ENCODE measurements at regions not wholly inside any gene's neighbourhood (a gene's known extent, or its start where the extent isn't known, plus 50 kb on each side); places are given as distances from the start of the nearest gene placed in this dataset.

GRCh38 chr6:43914272-43915147 is 144.5 kb downstream of the VEGFA start:
- DNase-seq = no peak

GRCh38 chr6:43913375-43914271 is 143.6 kb downstream of the VEGFA start:
- DNase-seq = no peak

DNA sequence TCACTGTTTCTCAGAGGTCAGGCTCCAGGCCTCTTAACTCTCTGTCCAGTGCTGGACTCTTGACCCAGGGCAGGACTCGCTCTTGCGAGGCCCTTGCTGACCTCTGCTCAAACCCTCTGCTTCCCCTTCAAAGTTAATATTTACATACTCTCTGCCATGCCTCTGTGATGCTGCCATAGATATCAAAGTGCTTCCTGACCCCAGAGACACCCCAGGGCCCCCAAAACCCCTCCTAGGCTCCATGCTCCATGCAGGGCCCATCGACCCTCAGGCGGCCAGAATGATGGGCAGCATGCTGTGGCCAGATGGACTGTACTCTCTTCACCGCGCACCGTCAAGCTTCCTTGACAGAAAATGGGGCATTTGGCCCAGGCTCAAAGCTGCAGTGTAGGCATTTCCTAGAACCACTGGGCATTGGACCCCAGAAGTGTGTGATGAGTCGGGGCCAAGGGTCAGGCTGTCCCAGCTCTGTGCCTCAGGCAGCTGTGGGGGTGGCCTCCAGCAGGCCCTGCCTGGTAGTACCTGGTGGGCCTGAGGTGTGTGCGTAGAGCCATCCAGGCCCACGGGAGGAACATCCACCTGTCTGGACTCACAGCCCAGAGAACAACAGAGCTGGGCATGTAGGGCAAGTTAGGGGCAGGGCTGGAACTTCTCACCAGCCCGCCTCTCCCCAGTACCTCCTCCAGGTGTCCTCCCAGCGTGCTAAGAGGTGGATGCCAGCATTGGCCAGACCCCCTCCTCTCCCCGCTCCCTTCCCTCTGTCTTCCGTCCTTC is 142.8 kb downstream of the VEGFA start:
- no peak for DNase-seq

DNA sequence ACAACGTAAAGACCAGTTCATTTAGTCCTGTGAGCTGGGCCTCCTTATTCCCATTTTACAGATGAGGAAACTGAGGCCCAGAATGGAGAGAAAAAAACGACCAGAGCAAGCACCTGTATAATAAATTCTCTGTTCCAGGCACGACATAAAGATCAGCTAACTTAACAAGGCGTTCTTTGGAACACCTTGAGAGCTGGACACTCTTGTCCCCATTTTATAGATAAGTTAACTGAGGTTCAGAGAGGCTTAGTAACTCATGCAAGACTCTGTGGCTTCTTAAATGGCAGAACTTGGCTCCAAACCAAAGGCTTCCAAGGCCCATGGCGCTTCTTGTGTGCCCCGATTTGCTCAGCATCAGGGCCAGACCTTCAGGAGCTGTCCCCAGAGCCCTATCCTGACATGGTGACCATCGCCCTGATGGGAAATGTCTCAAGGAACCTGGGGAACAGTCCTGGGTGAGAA is 142.1 kb downstream of the VEGFA start:
- no peak for DNase-seq

- DNase-seq = no peak
Measured at GRCh38 chr6:43911354-43912115, 141.5 kb downstream of the VEGFA start.

- DNase-seq = no peak
Measured at GRCh38 chr6:43910638-43911353, 140.8 kb downstream of the VEGFA start.

- no peak for DNase-seq
Measured at GRCh38 chr6:43910149-43910637, 140.2 kb downstream of the VEGFA start.

GRCh38 chr6:43909474-43910148 is 139.6 kb downstream of the VEGFA start:
- no peak for DNase-seq

- DNase-seq = no peak
Measured at GRCh38 chr6:43907789-43908472, 137.9 kb downstream of the VEGFA start.

DNA sequence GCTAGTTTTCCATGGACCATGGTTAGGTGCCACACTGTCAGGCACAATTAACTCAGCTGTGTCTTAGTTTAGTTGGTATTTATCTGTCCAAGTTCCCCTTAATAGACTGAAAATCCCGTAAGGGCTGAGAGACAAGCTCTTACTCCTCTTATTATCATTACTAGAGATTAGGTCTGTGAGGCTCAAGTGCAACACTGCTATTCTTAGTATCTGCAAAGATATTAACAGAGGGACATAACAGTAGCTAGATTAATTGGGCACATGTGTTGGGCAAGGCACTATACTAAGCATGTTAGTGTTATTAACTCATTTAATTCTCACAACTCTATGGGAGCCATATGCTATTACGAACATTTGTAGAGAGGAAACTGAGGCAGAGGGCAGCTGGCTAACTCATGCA is 137.3 kb downstream of the VEGFA start:
- DNase-seq = no peak

DNA sequence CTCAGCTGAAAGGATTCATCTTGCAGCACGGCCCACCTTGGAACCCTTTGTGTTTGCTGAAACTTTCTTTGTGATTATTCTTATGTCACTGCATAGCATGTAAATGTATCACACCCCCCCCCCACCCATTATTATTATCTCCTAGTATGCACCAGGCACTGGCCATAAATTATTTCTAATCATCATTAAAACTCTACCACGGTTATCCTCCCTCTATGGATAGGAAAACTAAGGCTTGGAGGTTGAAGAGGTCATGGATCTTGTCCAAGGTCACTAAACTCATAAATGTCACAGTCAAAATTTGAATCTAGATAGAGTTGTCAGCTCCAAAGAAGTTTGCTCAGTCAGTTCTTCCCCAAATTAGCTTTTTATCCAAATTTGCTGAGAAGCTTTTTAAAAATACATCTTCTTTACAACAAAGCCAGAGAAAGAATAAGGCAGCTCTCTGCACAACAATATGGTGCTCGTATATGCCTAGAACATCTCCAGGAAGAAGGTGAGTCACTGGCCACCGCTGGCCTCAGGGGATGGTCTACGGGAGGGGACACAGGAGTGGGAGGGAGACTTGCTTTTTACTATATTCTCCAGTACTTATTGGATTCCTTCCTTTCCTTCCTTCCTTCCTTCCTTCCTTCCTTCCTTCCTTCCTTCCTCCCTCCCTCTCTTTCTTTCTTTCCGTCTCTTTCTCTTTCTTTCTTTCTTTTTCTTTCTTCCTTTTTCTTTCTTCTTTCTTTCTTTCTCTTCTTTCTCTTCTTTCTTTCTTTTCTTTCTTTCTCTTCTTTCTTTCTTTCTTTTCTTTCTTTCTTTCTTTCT is 134.5 kb downstream of the VEGFA start:
- DNase-seq = no peak

DNA sequence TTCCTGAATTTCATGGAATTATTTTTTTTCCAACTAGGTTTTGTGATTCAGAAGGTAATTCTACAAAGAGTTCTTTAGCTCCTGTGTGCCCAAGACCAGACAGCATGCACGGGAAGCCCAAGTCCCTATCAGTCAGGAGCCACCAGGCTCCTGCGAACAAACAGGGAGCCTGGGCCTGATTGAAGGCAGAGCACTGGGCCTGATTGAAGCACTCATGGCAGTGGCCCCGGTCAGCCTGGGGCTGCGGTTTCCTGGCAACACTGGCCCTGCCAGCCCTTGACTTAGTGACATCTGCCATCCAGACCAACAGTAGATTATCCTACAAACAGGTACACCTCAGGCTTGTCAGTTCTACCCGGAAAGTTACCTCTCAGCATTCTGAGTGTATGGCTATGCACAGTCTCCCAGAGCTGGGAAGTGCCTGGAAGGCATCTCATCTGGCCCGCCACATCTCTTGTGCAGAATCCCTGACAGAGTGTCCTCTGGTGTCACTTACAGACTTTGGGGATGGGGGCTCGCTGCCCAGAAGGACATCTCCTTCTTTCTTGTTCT is 133.8 kb downstream of the VEGFA start:
- DNase-seq = no peak

DNA sequence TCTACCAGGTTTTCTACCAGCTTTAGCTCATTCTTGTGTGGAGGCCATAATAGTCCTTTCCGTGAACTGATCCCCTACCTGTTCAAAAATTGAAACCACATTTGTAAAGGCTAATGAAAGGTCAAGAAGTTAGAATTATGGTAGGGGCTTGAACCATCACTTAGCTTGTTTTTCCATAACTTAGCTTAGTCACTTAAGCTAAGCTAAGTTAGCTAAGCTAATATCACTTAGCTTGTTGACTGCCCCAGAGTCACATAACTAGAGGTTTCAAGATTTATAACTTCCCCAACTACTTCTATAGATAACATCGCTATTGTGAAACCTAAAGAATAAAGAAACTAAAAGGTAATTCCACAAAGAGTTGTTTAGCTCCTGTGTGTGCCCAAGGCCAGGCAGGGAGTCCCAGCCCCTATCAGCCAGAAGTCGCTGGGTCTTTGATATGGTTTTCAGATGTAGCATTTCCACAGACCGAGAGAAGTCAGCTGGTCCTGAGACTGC is 131.8 kb downstream of the VEGFA start:
- DNase-seq = no peak

- DNase-seq = no peak
Measured at GRCh38 chr6:43900916-43901732, 131.1 kb downstream of the VEGFA start.

DNA sequence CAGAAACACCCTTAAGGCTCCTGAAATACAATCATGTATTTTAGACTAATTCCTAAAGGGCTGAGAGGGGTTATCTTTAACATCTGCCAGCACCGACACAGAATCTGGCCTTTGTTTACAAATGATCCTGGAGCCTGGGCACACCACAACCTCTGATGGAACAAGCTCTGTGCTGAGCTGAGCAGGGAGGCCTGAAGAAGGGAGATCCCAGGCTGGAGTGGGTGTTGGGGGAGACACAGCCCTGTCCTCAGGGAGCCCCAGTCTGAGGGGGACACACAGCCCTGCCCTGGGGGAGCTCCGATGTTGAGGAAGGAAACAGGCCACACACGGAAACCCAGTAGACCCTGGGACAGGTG is 130.5 kb downstream of the VEGFA start:
- DNase-seq = no peak

- no peak for DNase-seq
Measured at GRCh38 chr6:43899830-43900229, 129.8 kb downstream of the VEGFA start.

- DNase-seq = no peak
Measured at GRCh38 chr6:43898358-43899131, 128.5 kb downstream of the VEGFA start.

All from SHP77 treated with DMSO at 0.1 percent for 48 hours (cell line).